ENCODE measurements at regions not wholly inside any gene's neighbourhood (a gene's known extent, or its start where the extent isn't known, plus 50 kb on each side); places are given as distances from the start of the nearest gene placed in this dataset.

DNA sequence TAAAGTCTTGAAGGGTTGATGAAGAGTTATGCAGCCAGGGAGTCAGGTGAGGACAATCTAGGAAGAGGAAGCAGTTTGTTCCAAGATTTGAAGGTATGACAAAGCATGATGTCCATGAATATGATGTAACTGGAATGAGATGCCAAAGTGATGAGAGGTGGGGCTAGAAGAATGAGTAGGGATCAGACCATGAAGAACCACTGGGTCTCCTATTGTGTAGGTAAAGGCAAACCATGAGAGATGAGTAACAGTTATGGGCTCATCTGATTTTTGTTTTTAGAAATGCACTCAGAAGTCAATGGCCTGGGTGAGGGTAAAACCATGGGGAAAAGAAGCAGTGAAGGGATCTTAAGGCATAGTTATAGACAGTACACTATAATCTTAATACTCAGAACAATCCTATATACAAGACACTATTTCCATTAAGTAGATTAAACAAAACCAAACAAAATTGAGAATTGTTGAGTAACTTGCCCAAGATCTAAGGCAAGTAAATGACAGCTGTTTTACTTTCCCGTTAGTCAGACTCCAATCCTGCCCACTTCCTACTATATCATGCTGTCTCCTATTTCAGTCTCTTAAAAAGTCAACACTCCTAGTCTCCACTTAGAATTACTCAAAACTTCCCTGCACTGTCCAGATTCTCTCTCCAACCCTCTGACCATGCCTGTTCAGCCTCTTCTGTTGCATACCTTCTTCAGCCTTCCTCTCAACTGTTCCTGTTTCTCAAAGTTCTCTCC lies 393.8 kb upstream of the MEF2C start:
- Histone ChIP-seq H3K4me3 (ENCODE audit: low read length) (no peak overlapping the region), H3K27me3 (ENCODE audit: insufficient read depth, low read length) (no peaks in the 10 kb centered on the region), H3K27ac (ENCODE audit: low read length) (no peak overlapping the region), H3K9ac (ENCODE audit: low read depth, low read length) (no peak overlapping the region), H3K9me3 (ENCODE audit: insufficient read depth, low read depth, low read length) (no peaks in the 10 kb centered on the region), H3K36me3 (ENCODE audit: insufficient read depth, low read depth, low read length) (no peaks in the 10 kb centered on the region), H3K4me1 (ENCODE audit: insufficient read depth, low read length) (no peaks in the 10 kb centered on the region)

- no peaks in the 10 kb centered on the region for H3K27me3 ChIP-seq (ENCODE audit: insufficient read depth, low read length)
- no peaks in the 10 kb centered on the region for H3K36me3 ChIP-seq (ENCODE audit: insufficient read depth, low read depth, low read length)
- no peaks in the 10 kb centered on the region for H3K9me3 ChIP-seq (ENCODE audit: insufficient read depth, low read depth, low read length)
- no peak overlapping the region for H3K4me3 ChIP-seq (ENCODE audit: low read length)
- H3K4me1 ChIP-seq (ENCODE audit: insufficient read depth, low read length) = no peaks in the 10 kb centered on the region
- no peak overlapping the region for H3K27ac ChIP-seq (ENCODE audit: low read length)
- no peak overlapping the region for H3K9ac ChIP-seq (ENCODE audit: low read depth, low read length)
These were observed 392.3 kb upstream of the MEF2C start for GRCh38 chr5:89275066-89275855.

- no peaks in the 10 kb centered on the region for H3K36me3 ChIP-seq (ENCODE audit: insufficient read depth, low read depth, low read length)
- no peak overlapping the region for H3K9ac ChIP-seq (ENCODE audit: low read depth, low read length)
- H3K9me3 ChIP-seq (ENCODE audit: insufficient read depth, low read depth, low read length) = no peaks in the 10 kb centered on the region
- no peak overlapping the region for H3K4me3 ChIP-seq (ENCODE audit: low read length)
- H3K27ac ChIP-seq (ENCODE audit: low read length) = no peak overlapping the region
- no peaks in the 10 kb centered on the region for H3K27me3 ChIP-seq (ENCODE audit: insufficient read depth, low read length)
- H3K4me1 ChIP-seq (ENCODE audit: insufficient read depth, low read length) = no peaks in the 10 kb centered on the region
These were observed 390.3 kb upstream of the MEF2C start for GRCh38 chr5:89273289-89273688.

DNA sequence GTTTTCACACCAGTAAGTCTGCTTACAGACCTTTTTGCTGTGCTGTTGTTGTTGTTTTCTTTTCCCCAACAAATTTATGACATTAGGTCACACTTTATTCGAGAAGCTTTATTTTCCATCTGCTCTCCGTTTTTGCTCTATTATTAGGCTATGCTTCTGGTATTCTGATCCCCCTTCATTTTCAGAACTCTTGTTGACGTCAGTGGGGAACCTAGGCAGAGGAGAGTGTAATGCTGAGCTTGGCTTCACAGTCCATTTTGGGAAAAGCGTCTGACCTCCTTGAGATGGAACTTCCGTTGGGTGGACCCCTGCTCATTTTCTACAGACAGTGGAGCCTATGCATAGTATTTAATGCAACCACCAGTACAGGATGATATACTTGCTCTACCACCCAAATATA lies 387.9 kb upstream of the MEF2C start:
- Histone ChIP-seq H3K4me1 (ENCODE audit: insufficient read depth, low read length) (no peaks in the 10 kb centered on the region), H3K9ac (ENCODE audit: low read depth, low read length) (no peak overlapping the region), H3K9me3 (ENCODE audit: insufficient read depth, low read depth, low read length) (no peaks in the 10 kb centered on the region)

DNA sequence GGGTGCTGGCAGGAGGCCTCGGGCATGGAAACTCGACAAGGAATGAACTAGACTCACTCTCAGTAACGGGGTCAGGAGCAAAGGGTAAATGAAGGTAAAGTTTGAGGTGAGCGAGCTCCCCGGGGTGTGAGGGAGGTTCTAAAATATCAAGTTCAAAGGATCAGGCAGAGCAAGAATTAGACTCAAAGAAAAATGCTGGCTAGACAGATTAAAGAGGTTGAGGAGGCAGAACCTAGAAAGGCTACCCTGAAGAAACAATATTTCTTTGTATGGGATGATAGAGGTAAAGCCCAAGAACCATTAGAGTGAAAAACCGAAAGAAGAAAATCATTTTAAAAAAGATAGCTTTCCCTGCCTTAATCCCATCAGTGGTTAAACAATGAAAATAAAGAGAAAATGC lies 386.7 kb upstream of the MEF2C start:
- Histone ChIP-seq H3K27me3 (ENCODE audit: insufficient read depth, low read length) (no peaks in the 10 kb centered on the region), H3K9me3 (ENCODE audit: insufficient read depth, low read depth, low read length) (no peaks in the 10 kb centered on the region), H3K4me1 (ENCODE audit: insufficient read depth, low read length) (no peaks in the 10 kb centered on the region), H3K36me3 (ENCODE audit: insufficient read depth, low read depth, low read length) (no peaks in the 10 kb centered on the region), H3K27ac (ENCODE audit: low read length) (no peak overlapping the region), H3K4me3 (ENCODE audit: low read length) (no peak overlapping the region), H3K9ac (ENCODE audit: low read depth, low read length) (no peak overlapping the region)

More for the DNA sequence above, 387.9 kb upstream of the MEF2C start:
- H3K36me3 ChIP-seq (ENCODE audit: insufficient read depth, low read depth, low read length) = no peaks in the 10 kb centered on the region
- no peaks in the 10 kb centered on the region for H3K27me3 ChIP-seq (ENCODE audit: insufficient read depth, low read length)
- H3K27ac ChIP-seq (ENCODE audit: low read length) = no peak overlapping the region
- H3K4me3 ChIP-seq (ENCODE audit: low read length) = no peak overlapping the region

GRCh38 chr5:89268460-89268859 lies 385.5 kb upstream of the MEF2C start:
- Histone ChIP-seq H3K27ac (ENCODE audit: low read length) (no peak overlapping the region), H3K9me3 (ENCODE audit: insufficient read depth, low read depth, low read length) (no peaks in the 10 kb centered on the region), H3K36me3 (ENCODE audit: insufficient read depth, low read depth, low read length) (no peaks in the 10 kb centered on the region), H3K4me3 (ENCODE audit: low read length) (no peak overlapping the region), H3K27me3 (ENCODE audit: insufficient read depth, low read length) (no peaks in the 10 kb centered on the region), H3K9ac (ENCODE audit: low read depth, low read length) (no peak overlapping the region), H3K4me1 (ENCODE audit: insufficient read depth, low read length) (no peaks in the 10 kb centered on the region)

GRCh38 chr5:89267788-89268187 lies 384.8 kb upstream of the MEF2C start:
- no peaks in the 10 kb centered on the region for H3K27me3 ChIP-seq (ENCODE audit: insufficient read depth, low read length)
- no peaks in the 10 kb centered on the region for H3K4me1 ChIP-seq (ENCODE audit: insufficient read depth, low read length)
- no peak overlapping the region for H3K4me3 ChIP-seq (ENCODE audit: low read length)
- H3K9ac ChIP-seq (ENCODE audit: low read depth, low read length) = no peak overlapping the region
- H3K27ac ChIP-seq (ENCODE audit: low read length) = no peak overlapping the region
- H3K9me3 ChIP-seq (ENCODE audit: insufficient read depth, low read depth, low read length) = no peaks in the 10 kb centered on the region
- H3K36me3 ChIP-seq (ENCODE audit: insufficient read depth, low read depth, low read length) = no peaks in the 10 kb centered on the region

DNA sequence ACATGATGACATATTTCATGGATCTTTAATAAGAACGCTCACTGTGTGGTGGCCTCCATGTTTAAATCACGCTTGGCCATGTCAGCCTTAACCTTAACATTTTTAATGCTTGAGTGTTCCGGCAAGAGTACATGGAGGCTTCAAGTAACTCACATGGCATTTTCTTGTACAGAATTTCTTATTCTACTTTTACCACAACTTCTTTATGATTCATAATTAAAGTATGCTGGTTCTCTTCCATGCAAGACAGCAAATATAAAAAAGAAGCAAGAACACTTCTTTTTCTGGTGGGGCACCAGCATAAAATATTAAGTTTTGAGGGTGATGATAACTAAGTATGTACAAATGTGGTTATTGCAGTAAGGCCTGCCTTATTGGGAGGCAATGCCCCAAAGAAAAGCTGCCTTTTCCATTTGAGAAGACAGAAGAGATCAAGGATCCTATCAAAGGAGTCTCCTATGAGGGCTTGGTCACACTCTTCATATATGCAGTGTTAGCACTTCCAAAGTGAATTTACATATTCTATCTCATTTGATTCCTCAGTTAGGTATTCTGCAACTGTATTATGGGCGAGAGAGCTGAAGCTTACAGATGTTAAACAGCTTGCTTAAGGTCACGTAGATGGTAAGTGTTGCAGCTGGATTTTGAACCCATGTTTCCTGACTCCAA lies 382.7 kb upstream of the MEF2C start:
- Histone ChIP-seq H3K36me3 (ENCODE audit: insufficient read depth, low read depth, low read length) (no peaks in the 10 kb centered on the region), H3K4me1 (ENCODE audit: insufficient read depth, low read length) (no peaks in the 10 kb centered on the region), H3K9ac (ENCODE audit: low read depth, low read length) (no peak overlapping the region), H3K27ac (ENCODE audit: low read length) (no peak overlapping the region), H3K9me3 (ENCODE audit: insufficient read depth, low read depth, low read length) (no peaks in the 10 kb centered on the region), H3K4me3 (ENCODE audit: low read length) (no peak overlapping the region), H3K27me3 (ENCODE audit: insufficient read depth, low read length) (no peaks in the 10 kb centered on the region)

DNA sequence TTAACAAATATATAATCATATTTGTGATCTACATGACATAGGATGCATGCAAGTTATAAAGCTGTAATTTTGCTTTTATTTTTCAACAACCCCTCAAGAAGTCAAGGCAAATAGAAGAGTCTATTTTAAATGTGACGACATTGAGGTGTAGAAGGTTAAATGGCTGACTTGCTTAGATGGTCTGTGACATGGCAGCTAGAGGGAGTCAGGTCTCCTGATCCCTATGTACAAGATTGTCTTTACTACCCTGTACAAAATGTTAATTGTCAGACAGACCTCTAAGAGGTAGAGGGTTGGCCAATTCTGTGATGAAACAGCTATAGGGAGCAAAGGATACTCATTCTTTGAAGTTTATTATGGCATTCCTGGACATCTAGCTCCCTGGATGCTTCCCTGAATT lies 380.9 kb upstream of the MEF2C start:
- Histone ChIP-seq H3K36me3 (ENCODE audit: insufficient read depth, low read depth, low read length) (no peaks in the 10 kb centered on the region), H3K27ac (ENCODE audit: low read length) (no peak overlapping the region), H3K27me3 (ENCODE audit: insufficient read depth, low read length) (no peaks in the 10 kb centered on the region), H3K4me3 (ENCODE audit: low read length) (no peak overlapping the region), H3K9me3 (ENCODE audit: insufficient read depth, low read depth, low read length) (no peaks in the 10 kb centered on the region), H3K9ac (ENCODE audit: low read depth, low read length) (no peak overlapping the region), H3K4me1 (ENCODE audit: insufficient read depth, low read length) (no peaks in the 10 kb centered on the region)

GRCh38 chr5:89262030-89262429 lies 379.0 kb upstream of the MEF2C start:
- no peak overlapping the region for H3K4me3 ChIP-seq (ENCODE audit: low read length)
- H3K36me3 ChIP-seq (ENCODE audit: insufficient read depth, low read depth, low read length) = no peaks in the 10 kb centered on the region
- H3K4me1 ChIP-seq (ENCODE audit: insufficient read depth, low read length) = no peaks in the 10 kb centered on the region
- H3K27ac ChIP-seq (ENCODE audit: low read length) = no peak overlapping the region
- no peaks in the 10 kb centered on the region for H3K27me3 ChIP-seq (ENCODE audit: insufficient read depth, low read length)
- no peaks in the 10 kb centered on the region for H3K9me3 ChIP-seq (ENCODE audit: insufficient read depth, low read depth, low read length)
- H3K9ac ChIP-seq (ENCODE audit: low read depth, low read length) = no peak overlapping the region

- Histone ChIP-seq H3K4me1 (ENCODE audit: insufficient read depth, low read length) (no peaks in the 10 kb centered on the region), H3K36me3 (ENCODE audit: insufficient read depth, low read depth, low read length) (no peaks in the 10 kb centered on the region), H3K9me3 (ENCODE audit: insufficient read depth, low read depth, low read length) (no peaks in the 10 kb centered on the region), H3K27me3 (ENCODE audit: insufficient read depth, low read length) (no peaks in the 10 kb centered on the region), H3K27ac (ENCODE audit: low read length) (no peak overlapping the region), H3K9ac (ENCODE audit: low read depth, low read length) (no peak overlapping the region), H3K4me3 (ENCODE audit: low read length) (no peak overlapping the region)
These were observed 377.3 kb upstream of the MEF2C start for GRCh38 chr5:89260254-89260653.

Measured in iPS-20b (cell line).